GM12873 (cell line): ENCODE measurements at regions not wholly inside any gene's neighbourhood (a gene's known extent, or its start where the extent isn't known, plus 50 kb on each side); places are given as distances from the start of the nearest gene placed in this dataset.

Experiments used
- TF ChIP-seq, protein P1 (sequence below): IDR thresholded peaks from 2 replicates; pipeline ENCODE4 v1.5.1; 2012; ENCODE audit warnings: low read depth, mild to moderate bottlenecking, moderate library complexity, low read length, control low read depth; ENCODE audit not compliant: insufficient read depth; ENCODE audit errors: missing control alignments

DNA sequence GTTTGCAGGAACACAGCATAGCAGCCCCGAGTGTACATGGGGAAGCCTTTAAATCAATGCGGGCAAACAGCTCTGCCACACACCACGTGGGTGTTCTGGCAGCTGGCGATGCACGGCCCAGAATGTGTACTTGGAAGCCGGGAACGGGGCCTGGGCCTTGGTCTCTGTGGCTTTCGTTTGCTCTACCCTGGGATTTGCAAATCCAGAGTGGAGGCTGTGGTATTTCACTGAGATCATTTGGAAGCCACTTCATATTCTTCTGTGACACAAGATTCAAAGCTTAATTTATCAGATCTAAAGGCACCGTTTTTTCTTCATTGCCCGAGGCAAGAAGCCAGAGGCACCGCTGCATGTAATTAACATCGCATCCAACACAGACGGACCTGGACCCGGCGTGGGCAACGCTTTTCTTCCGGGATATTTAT, 246.3 kb upstream of the MYT1L start:
- TF ChIP-seq, protein P1, sequence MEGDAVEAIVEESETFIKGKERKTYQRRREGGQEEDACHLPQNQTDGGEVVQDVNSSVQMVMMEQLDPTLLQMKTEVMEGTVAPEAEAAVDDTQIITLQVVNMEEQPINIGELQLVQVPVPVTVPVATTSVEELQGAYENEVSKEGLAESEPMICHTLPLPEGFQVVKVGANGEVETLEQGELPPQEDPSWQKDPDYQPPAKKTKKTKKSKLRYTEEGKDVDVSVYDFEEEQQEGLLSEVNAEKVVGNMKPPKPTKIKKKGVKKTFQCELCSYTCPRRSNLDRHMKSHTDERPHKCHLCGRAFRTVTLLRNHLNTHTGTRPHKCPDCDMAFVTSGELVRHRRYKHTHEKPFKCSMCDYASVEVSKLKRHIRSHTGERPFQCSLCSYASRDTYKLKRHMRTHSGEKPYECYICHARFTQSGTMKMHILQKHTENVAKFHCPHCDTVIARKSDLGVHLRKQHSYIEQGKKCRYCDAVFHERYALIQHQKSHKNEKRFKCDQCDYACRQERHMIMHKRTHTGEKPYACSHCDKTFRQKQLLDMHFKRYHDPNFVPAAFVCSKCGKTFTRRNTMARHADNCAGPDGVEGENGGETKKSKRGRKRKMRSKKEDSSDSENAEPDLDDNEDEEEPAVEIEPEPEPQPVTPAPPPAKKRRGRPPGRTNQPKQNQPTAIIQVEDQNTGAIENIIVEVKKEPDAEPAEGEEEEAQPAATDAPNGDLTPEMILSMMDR: no peak

DNA sequence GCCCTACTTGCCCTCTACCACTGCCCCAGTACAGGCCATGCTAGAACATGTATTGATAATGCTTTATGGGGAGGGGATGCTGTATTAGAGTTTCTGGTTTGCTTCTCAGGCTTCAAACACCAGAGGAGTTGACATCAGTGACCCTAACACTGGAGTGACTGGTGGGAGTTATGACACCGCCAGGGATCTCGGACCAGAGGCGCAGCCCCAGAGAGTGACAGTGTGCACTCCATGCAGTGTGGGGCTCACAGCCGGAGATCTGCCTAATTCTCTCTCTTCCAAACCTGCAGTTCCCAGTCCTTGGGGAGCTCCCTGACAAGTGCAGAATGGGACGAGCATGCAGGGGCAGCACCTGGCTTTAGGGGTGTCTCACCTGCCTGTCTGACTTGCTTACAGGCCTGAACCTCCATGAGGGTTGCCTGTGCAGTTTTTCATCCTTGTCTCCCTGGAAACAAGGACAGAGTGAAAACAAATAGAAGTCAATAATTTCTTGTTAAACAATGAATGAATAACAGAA, 244.9 kb upstream of the MYT1L start:
- TF ChIP-seq, protein P1: no peak

DNA sequence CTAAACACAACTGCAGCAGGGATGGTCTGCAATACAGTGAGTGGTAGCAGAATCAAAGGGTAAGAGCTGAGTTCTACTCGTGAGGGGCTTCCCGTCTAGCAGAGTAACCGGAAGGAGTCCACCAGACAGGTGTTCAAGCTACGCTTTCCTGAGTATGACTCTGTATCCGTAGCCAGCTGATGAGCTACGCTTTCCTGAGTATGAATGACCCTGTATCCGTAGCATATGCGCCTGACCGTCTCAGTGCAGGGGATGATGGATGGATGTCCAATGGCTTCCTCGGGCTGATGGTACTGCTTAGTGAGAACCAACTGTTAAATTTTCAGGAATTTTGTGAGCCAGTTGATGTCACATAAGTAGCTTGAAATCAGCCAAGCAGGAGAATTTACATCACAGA, 244.1 kb upstream of the MYT1L start:
- TF ChIP-seq, protein P1: no peak

DNA sequence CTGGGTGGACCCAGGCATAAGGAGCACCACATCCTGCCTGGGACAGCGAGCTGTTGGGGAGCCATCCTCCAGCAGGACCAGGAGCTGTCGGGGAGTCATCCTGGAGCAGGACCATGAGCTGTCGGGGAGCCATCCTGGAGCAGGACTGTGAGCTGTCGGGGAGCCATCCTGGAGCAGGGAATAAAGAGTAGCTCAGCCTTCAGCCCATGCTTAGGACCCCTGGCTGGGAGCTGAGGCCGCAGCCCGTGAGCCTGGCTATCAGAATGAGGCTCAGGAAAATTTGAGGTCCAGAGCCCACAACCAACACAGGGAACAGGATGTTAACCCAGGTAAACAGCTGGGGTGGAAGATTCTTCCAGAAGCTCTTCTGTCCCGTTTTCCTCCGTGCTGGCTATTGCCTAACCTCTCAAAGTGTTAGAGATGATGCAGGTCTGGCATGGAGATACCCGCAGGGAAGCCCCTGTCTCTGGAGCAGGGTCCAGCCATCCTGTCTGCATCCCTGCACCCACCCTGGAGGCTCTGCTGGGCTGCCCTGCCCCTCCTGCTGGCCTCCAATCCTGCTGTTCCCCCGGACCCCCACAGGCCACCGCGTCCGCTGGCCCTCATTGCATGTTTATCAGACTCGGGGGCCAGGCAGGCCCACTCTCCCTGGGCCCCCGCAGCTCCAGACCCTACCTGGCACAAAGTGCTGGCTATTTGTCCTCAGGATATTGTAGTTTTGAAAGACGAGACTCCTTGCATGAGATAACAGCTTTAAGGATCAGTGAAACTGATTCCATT, 243.5 kb upstream of the MYT1L start:
- TF ChIP-seq, protein P1: no peak

DNA sequence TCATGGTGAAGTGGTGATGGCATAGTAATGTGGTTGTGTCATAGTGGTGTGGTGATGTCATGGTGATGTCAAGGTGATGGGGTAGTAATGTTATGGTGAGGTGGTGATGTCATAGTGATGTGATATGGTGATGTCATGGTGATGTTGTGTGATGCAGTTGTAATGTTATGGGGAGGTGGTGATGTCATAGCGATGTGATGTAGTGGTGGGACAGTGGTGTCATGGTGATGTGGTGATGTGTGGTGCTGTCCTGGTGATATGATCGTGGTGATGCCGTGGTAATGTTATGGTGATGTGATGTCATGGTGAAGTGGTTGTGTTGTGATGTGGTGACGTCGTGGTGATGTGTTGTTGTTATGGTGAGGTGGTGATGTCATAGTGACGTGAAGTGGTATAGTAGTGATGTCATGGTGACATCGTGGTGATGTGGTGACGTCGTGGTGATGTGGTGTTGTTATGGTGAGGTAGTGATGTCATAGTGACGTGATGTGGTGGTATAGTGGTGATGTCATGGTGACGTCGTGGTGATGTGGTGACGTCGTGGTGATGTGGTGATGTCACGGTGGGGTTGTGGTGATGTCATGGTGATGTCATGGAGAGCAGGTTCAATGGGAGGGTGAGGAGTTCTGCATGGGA, 242.7 kb upstream of the MYT1L start:
- TF ChIP-seq, protein P1: no peak

DNA sequence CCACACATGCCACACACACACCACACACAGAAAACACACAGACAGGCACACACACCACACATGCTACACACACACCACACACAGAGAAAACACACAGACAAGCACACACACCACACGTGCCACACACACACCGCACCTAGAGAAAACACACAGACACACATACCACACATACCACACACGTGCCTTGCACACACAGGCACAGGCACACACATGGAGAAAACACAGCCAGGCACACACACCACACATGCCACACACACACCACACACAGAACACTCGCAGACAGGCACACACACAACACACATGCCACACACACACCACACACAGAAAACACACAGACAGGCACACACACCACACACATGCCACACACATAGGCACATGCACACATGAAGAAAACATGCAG, 242.1 kb upstream of the MYT1L start:
- TF ChIP-seq, protein P1: no peak

DNA sequence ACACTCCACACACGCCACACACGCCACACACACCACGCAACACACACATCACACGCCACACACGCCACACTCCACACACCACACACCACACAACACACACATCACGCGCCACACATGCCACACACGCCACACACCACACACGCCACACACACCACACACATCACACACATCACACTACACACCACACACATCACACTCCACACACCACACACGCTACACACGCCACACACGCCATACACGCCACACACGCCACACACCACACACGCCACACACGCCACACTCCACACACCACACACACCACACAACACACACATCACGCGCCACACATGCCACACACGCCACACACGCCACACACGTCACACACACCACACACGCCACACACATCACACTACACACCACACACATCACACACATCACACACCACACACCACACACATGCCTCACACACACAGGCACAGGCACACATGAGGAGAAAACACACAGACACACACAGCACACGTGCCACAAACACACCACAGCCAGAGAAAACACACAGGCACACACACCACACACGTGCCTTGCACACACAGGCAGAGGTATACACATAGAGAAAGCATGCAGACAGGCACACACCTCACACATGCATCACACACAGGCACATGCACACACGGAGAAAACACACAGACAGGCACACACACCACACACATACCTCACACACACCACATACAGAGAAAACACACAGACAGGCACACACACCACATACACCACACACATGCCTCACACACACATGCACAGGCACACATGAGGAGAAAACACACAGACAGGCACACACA, 241.5 kb upstream of the MYT1L start:
- TF ChIP-seq, protein P1: no peak
